H9 (cell line): ENCODE measurements at regions not wholly inside any gene's neighbourhood (a gene's known extent, or its start where the extent isn't known, plus 50 kb on each side); places are given as distances from the start of the nearest gene placed in this dataset.
A peak's percentile ranks its signal among the peaks of the same experiment; 100 is the strongest.

Experiments
- DNase-seq: peaks from one replicate; pipeline ENCODE4 v3.0.0-alpha.2; 2017
- H2AFZ ChIP-seq: one replicate; pipeline ENCODE4 v1.6.1; 2013; ENCODE audit warnings: mild to moderate bottlenecking, low read length, control low read depth, moderate library complexity
- H2AK5ac ChIP-seq: 2 replicates; pipeline ENCODE4 v1.6.1; 2013; ENCODE audit warnings: low read length, control low read depth, mixed read lengths; ENCODE audit not compliant: insufficient read length
- H2BK120ac ChIP-seq: one replicate; pipeline ENCODE4 v1.6.1; 2013; ENCODE audit warnings: low read depth, mild to moderate bottlenecking, low read length, control low read depth, inconsistent platforms; ENCODE audit not compliant: poor library complexity, severe bottlenecking
- H2BK12ac ChIP-seq: 2 replicates; pipeline ENCODE4 v1.6.1; 2013; ENCODE audit warnings: low read length, control low read depth, mixed read lengths, low read depth; ENCODE audit not compliant: insufficient read length
- H2BK15ac ChIP-seq: 2 replicates; pipeline ENCODE4 v1.6.1; 2013; ENCODE audit warnings: low read depth, low read length, control low read depth
- H2BK20ac ChIP-seq: one replicate; pipeline ENCODE4 v1.6.1; 2013; ENCODE audit warnings: low read depth, mild to moderate bottlenecking, low read length, control low read depth, inconsistent platforms; ENCODE audit not compliant: poor library complexity, severe bottlenecking
- H2BK5ac ChIP-seq: 2 replicates; pipeline ENCODE4 v1.6.1; 2013; ENCODE audit warnings: low read length, control low read depth, mixed read lengths; ENCODE audit not compliant: insufficient read length
- H3K14ac ChIP-seq: 2 replicates; pipeline ENCODE4 v1.6.1; 2013; ENCODE audit warnings: low read length, control low read depth; ENCODE audit not compliant: insufficient read depth
- H3K18ac ChIP-seq: 2 replicates; pipeline ENCODE4 v1.6.1; 2013; ENCODE audit warnings: low read depth, mild to moderate bottlenecking, mixed read lengths, low read length, control low read depth; ENCODE audit not compliant: insufficient read length
- H3K23ac ChIP-seq: 2 replicates; pipeline ENCODE4 v1.6.1; 2013; ENCODE audit warnings: low read length, control low read depth, mixed read lengths, low read depth; ENCODE audit not compliant: insufficient read length
- H3K23me2 ChIP-seq: 2 replicates; pipeline ENCODE4 v1.6.1; 2013; ENCODE audit warnings: low read depth, mild to moderate bottlenecking, mixed read lengths, low read length, control low read depth; ENCODE audit not compliant: insufficient read length, poor library complexity, severe bottlenecking
- H3K27ac ChIP-seq: 2 replicates; pipeline ENCODE4 v1.5.1; 2013; ENCODE audit warnings: low read length, control low read depth, mixed read lengths, low read depth; ENCODE audit not compliant: insufficient read length
- H3K27me3 ChIP-seq: 2 replicates; pipeline ENCODE4 v1.6.1; 2013; ENCODE audit warnings: low read length, control low read depth, inconsistent platforms; ENCODE audit not compliant: insufficient read depth
- H3K4ac ChIP-seq: 2 replicates; pipeline ENCODE4 v1.6.1; 2013; ENCODE audit warnings: low read depth, mild to moderate bottlenecking, control low read depth, inconsistent platforms, low read length, moderate library complexity
- H3K4me1 ChIP-seq: 2 replicates; pipeline ENCODE4 v1.6.1; 2013; ENCODE audit warnings: low read length, control low read depth, inconsistent platforms; ENCODE audit not compliant: insufficient read depth
- H3K4me2 ChIP-seq: 2 replicates; pipeline ENCODE4 v1.6.1; 2013; ENCODE audit warnings: low read length, control low read depth, mixed read lengths; ENCODE audit not compliant: insufficient read length, insufficient read depth
- H3K56ac ChIP-seq: 2 replicates; pipeline ENCODE4 v1.6.1; 2013; ENCODE audit warnings: low read depth, mild to moderate bottlenecking, mixed read lengths, low read length, control low read depth; ENCODE audit not compliant: insufficient read length
- H3K79me1 ChIP-seq: 2 replicates; pipeline ENCODE4 v1.6.1; 2013; ENCODE audit warnings: low read depth, mild to moderate bottlenecking, moderate library complexity, low read length, control low read depth, inconsistent platforms; ENCODE audit not compliant: insufficient read depth, poor library complexity, severe bottlenecking
- H3K79me2 ChIP-seq: 2 replicates; pipeline ENCODE4 v1.6.1; 2013; ENCODE audit warnings: low read length, control low read depth, inconsistent platforms; ENCODE audit not compliant: insufficient read depth
- H3K9ac ChIP-seq: 2 replicates; pipeline ENCODE4 v1.6.1; 2013; ENCODE audit warnings: low read length, control low read depth, mixed read lengths; ENCODE audit not compliant: insufficient read length; ENCODE audit errors: extremely low read depth
- H3K9me3 ChIP-seq: one replicate; pipeline ENCODE4 v1.6.1; 2013; ENCODE audit warnings: low read depth, low read length, inconsistent platforms; ENCODE audit not compliant: control insufficient read depth
- H3T11ph ChIP-seq: one replicate; pipeline ENCODE4 v1.6.1; 2013; ENCODE audit warnings: mild to moderate bottlenecking, low read length, control low read depth, inconsistent platforms
- H4K20me1 ChIP-seq: one replicate; pipeline ENCODE4 v1.6.1; 2013; ENCODE audit not compliant: control insufficient read depth, insufficient read length, insufficient read depth
- H4K5ac ChIP-seq: 2 replicates; pipeline ENCODE4 v1.6.1; 2013; ENCODE audit warnings: low read depth, mild to moderate bottlenecking, mixed read lengths, low read length, control low read depth; ENCODE audit not compliant: insufficient read length
- H4K8ac ChIP-seq: replicated peaks from 2 replicates; pipeline ENCODE4 v1.6.1; 2013; ENCODE audit warnings: low read length, control low read depth, mixed read lengths, low read depth; ENCODE audit not compliant: insufficient read length
- H4K91ac ChIP-seq: 2 replicates; pipeline ENCODE4 v1.6.1; 2013; ENCODE audit warnings: low read depth, mild to moderate bottlenecking, moderate library complexity, mixed read lengths, low read length, control low read depth; ENCODE audit not compliant: insufficient read length
- H3K27ac Mint-ChIP-seq, 3 experiments: 2 replicates in 2 of 3; 3 replicates in 1 of 3; pipeline ENCODE4 v1.8.0; 2020 to 2021; ENCODE audit warnings: mixed read lengths in 3 of 3, mild to moderate bottlenecking in 1 of 3, moderate library complexity in 1 of 3
- H3K27me3 Mint-ChIP-seq: 2 replicates; pipeline ENCODE4 v1.8.0; 2021; ENCODE audit warnings: low read depth, mild to moderate bottlenecking, moderate library complexity, mixed read lengths
- H3K36me3 Mint-ChIP-seq, 3 experiments: 2 replicates in 2 of 3; 3 replicates in 1 of 3; pipeline ENCODE4 v1.8.0; 2020 to 2021; ENCODE audit warnings: low read depth in 3 of 3, mixed read lengths in 3 of 3; ENCODE audit not compliant: insufficient read depth in 1 of 3
- H3K4me1 Mint-ChIP-seq, 2 experiments: 2 replicates each; pipeline ENCODE4 v1.8.0; 2020; ENCODE audit warnings: mixed read lengths in 2 of 2
- H3K4me3 Mint-ChIP-seq, 2 experiments: 2 replicates in 1 of 2; 3 replicates in 1 of 2; pipeline ENCODE4 v1.8.0; 2020 to 2021; ENCODE audit warnings: mild to moderate bottlenecking in 2 of 2, mixed read lengths in 2 of 2, moderate library complexity in 1 of 2
- H3K9me3 Mint-ChIP-seq, 2 experiments: 2 replicates in 1 of 2; 3 replicates in 1 of 2; pipeline ENCODE4 v1.8.0; 2020; ENCODE audit warnings: mild to moderate bottlenecking in 2 of 2, mixed read lengths in 2 of 2, moderate library complexity in 1 of 2
- WGBS: extraction: QIAGEN DNeasy Blood & Tissue Kit; methylation state at CpG from one replicate; pipeline ENCODE4 v1.1.7; 2013; ENCODE audit warnings: missing lambda C conversion rate, low lambda C conversion rate, mixed read lengths; ENCODE audit not compliant: insufficient read length; ENCODE audit errors: extremely low coverage; 5-methylcytosine and 5-hydroxymethylcytosine counted together
- TF ChIP-seq, protein P1 (sequence below): fragments of 200-600 bp; sonication (generic); conservative IDR thresholded peaks from 3 replicates; pipeline ENCODE4 v1.8.0; 2021; ENCODE audit warnings: antibody characterized with exemption, mild to moderate bottlenecking

DNA sequence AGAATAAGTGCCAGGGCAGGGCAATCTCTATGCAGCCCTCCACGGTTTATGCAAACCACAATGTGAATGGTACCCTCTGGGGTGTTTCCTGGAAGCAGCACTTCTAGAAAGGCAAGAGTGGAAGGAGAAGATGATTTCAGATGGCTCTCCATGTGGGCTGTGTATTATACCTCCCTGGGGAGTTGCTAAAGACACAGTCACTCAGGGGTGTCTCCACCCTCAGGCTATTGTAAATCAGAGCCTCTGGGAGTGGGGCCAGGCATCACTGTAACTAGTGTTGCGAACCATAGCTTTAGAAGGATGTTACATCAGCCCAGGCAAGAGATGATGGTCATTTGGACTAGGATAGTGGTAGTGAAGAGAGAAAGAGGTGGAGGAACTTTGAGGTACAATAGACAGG lies 83.3 kb upstream of the ZKSCAN2 start:
- WGBS, result no CpG with 5 or more reads among the region's 2 CpGs
- Mint-ChIP-seq H3K27me3 (no peaks in the 10 kb centered on the region; the same call in 1 of the 2 replicates), H3K4me3 (no peak overlapping the region), H3K36me3 (no peaks in the 10 kb centered on the region), H3K4me1 (peaks cover 5 to 9% of the 10 kb centered on the region in 2 experiments), H3K9me3 (no peaks in the 10 kb centered on the region), H3K27ac (peak overlapping the region in 1 of 3 experiments; percentile 1; a peak in 1 of 7 replicates)
- Histone ChIP-seq H3K4me1 (no peaks in the 10 kb centered on the region), H3K79me2 (no peaks in the 10 kb centered on the region), H3K18ac (no peak overlapping the region), H3K9ac (no peak overlapping the region), H4K91ac (no peak overlapping the region), H3K4me2 (no peak overlapping the region), H2BK15ac (no peak overlapping the region), H2BK120ac (no peak overlapping the region), H2AFZ (no peak overlapping the region), H3K14ac (no peak overlapping the region), H3K27me3 (no peaks in the 10 kb centered on the region), H3K9me3 (no peaks in the 10 kb centered on the region), H4K8ac (no peak overlapping the region), H4K5ac (no peak overlapping the region), H2BK20ac (no peak overlapping the region), H2BK12ac (no peak overlapping the region), H3K79me1 (no peaks in the 10 kb centered on the region), H3K23ac (no peak overlapping the region), H3T11ph (no peak overlapping the region), H4K20me1 (no peaks in the 10 kb centered on the region), H2AK5ac (no peak overlapping the region), H3K27ac (no peak overlapping the region), H3K23me2 (no peaks in the 10 kb centered on the region), H3K4ac (no peak overlapping the region), H2BK5ac (no peak overlapping the region), H3K56ac (no peak overlapping the region)
- TF ChIP-seq, protein P1, sequence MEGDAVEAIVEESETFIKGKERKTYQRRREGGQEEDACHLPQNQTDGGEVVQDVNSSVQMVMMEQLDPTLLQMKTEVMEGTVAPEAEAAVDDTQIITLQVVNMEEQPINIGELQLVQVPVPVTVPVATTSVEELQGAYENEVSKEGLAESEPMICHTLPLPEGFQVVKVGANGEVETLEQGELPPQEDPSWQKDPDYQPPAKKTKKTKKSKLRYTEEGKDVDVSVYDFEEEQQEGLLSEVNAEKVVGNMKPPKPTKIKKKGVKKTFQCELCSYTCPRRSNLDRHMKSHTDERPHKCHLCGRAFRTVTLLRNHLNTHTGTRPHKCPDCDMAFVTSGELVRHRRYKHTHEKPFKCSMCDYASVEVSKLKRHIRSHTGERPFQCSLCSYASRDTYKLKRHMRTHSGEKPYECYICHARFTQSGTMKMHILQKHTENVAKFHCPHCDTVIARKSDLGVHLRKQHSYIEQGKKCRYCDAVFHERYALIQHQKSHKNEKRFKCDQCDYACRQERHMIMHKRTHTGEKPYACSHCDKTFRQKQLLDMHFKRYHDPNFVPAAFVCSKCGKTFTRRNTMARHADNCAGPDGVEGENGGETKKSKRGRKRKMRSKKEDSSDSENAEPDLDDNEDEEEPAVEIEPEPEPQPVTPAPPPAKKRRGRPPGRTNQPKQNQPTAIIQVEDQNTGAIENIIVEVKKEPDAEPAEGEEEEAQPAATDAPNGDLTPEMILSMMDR, result no peak
- DNase-seq, result no peak
